ENCODE measurements at regions not wholly inside any gene's neighbourhood (a gene's known extent, or its start where the extent isn't known, plus 50 kb on each side); places are given as distances from the start of the nearest gene placed in this dataset.

GRCh38 chr13:22086597-22087330, 415.9 kb downstream of the FGF9 start:
- Histone ChIP-seq H3K79me2 (ENCODE audit: control insufficient read depth, insufficient read depth, low read length) (no peaks in the 10 kb centered on the region), H4K20me1 (replicated peaks; ENCODE audit: control insufficient read depth, extremely low read depth, insufficient read depth, low read length) (no peaks in the 10 kb centered on the region), H3K4me3 (replicated peaks in 1 of 3; ENCODE audit: insufficient read depth in 1 of 3, low read depth in 1 of 3, low read length in 3 of 3) (no peak overlapping the region), H3K27me3 (ENCODE audit: control insufficient read depth in 2 of 2, insufficient read depth in 2 of 2, low read length in 2 of 2) (no peaks in the 10 kb centered on the region), H3K4me2 (ENCODE audit: insufficient read depth, low read length) (no peak overlapping the region), H3K9ac (replicated peaks; ENCODE audit: extremely low read depth, insufficient read depth, low read length) (no peak overlapping the region), H2AFZ (ENCODE audit: low read depth, low read length) (no peak overlapping the region), H3K9me3 (replicated peaks; ENCODE audit: control insufficient read depth, insufficient read depth, low read length) (peaks cover 13% of the 10 kb centered on the region), H3K9me1 (replicated peaks; ENCODE audit: control insufficient read depth, extremely low read depth, insufficient read depth, low read length) (no peaks in the 10 kb centered on the region), H3K4me1 (ENCODE audit: control insufficient read depth, extremely low read depth, insufficient read depth, low read length) (no peaks in the 10 kb centered on the region), H3K36me3 (ENCODE audit: control insufficient read depth in 2 of 2, extremely low read depth in 1 of 2, insufficient read depth in 2 of 2, low read length in 2 of 2) (no peaks in the 10 kb centered on the region), H3K27ac (ENCODE audit: insufficient read depth, low read depth, low read length) (no peak overlapping the region)
- dilution Hi-C loops (cut with MboI; ENCODE audit: extremely low pct_ligation_motif_present, low sequenced_read_pairs) (no loop called here), intact Hi-C loops (cut with micrococcal nuclease) (no loop called here)
- no TSS peak for BruUV-seq (replicated peaks)
- ChIA-PET CTCF (no interaction called here), POLR2A (no interaction called here)
- FAIRE-seq = no peak
- TF ChIP-seq MYC (IDR thresholded peaks at IDR 0.05; ENCODE audit: low read depth, low read length) = no peak
- no peak for TF ChIP-seq CTCF (IDR thresholded peaks at IDR 0.05; ENCODE audit: extremely low read depth in 1 of 2, insufficient read depth in 1 of 2, low read depth in 1 of 2, low read length in 2 of 2)
- TF ChIP-seq MAX (IDR thresholded peaks at IDR 0.05; ENCODE audit: insufficient read depth, insufficient read length) = no peak
- TF ChIP-seq GATA2 (IDR thresholded peaks at IDR 0.05; ENCODE audit: insufficient read depth, insufficient read length, low read depth, low read length) = no peak
- no peak for TF ChIP-seq JUN (IDR thresholded peaks at IDR 0.05; ENCODE audit: borderline replicate concordance, insufficient read depth, insufficient read length, low read depth)
- no peak for TF ChIP-seq POLR2A (IDR thresholded peaks at IDR 0.05; ENCODE audit: low read depth, low read length)
- no peak for DNase-seq (ENCODE audit: low read depth, low spot score)

All from endothelial cell of umbilical vein (primary cell).